Fibroblast of skin of left quadriceps (primary cell): ENCODE measurements at regions not wholly inside any gene's neighbourhood (a gene's known extent, or its start where the extent isn't known, plus 50 kb on each side); places are given as distances from the start of the nearest gene placed in this dataset.

Experiments used
- DNase-seq, 2 experiments: peaks; one replicate each; pipeline ENCODE4 v3.0.0-alpha.2; 2013; ENCODE audit warnings: low read depth in 2 of 2

- no peak for DNase-seq
These were observed 202.3 kb downstream of the KIF21A start for GRCh38 chr12:39240587-39240986.

- DNase-seq = no peak
These were observed 203.1 kb downstream of the KIF21A start for GRCh38 chr12:39239490-39240486.

DNA sequence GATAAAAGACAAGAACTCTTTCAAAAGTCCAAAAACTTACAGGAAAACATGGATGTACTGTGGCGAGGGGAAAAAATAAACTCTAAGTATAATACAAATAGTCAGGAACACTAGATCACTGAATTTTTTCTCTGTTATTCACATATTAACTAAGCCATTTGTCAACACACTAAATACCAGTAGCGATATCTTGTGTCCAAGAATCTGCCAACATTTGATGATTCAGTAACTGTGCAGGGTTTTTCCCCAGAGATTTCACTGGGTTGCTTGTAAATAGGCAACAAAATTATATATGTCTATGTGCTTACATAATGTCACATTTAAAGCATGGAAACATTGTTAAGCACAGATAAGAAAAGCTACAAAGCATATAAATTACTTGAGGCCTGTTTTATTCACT is 205.9 kb downstream of the KIF21A start:
- DNase-seq = no peak

GRCh38 chr12:39235990-39236767 is 206.7 kb downstream of the KIF21A start:
- DNase-seq = no peak

- no peak for DNase-seq
These were observed 212.8 kb downstream of the KIF21A start for GRCh38 chr12:39230086-39230485.

GRCh38 chr12:39227218-39227617 is 215.7 kb downstream of the KIF21A start:
- DNase-seq = no peak

- DNase-seq = no peak
These were observed 217.9 kb downstream of the KIF21A start for GRCh38 chr12:39224971-39225370.

DNA sequence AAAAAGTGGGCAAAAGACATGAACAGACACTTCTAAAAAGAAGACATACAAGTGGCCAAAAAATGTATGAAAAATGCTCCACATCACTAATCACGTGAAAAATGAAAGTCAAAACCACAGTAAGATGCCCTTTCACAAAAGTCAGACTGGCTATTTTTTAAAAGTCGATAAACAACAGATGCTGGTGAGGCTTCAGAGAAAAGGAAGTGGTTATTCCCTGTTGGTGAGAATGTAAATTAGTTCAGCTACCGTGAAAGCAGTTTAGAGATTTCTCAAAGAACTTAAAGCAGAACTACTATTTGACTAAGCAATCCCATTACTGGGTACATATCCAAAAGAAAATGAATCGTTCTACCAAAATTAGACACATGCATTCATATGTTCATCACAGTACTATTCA is 237.0 kb downstream of the KIF21A start:
- DNase-seq = no peak

- DNase-seq = no peak
These were observed 243.6 kb downstream of the KIF21A start for GRCh38 chr12:39199351-39199750.

- DNase-seq = no peak
These were observed 254.2 kb downstream of the KIF21A start for GRCh38 chr12:39188689-39189088.

- no peak for DNase-seq
These were observed 256.2 kb downstream of the KIF21A start for GRCh38 chr12:39186744-39187143.

- DNase-seq = no peak
These were observed 264.1 kb downstream of the KIF21A start for GRCh38 chr12:39178837-39179236.

GRCh38 chr12:39176356-39176755 is 266.6 kb downstream of the KIF21A start:
- no peak for DNase-seq

GRCh38 chr12:39173726-39174125 is 268.3 kb upstream of the CPNE8 start:
- DNase-seq = no peak

DNA sequence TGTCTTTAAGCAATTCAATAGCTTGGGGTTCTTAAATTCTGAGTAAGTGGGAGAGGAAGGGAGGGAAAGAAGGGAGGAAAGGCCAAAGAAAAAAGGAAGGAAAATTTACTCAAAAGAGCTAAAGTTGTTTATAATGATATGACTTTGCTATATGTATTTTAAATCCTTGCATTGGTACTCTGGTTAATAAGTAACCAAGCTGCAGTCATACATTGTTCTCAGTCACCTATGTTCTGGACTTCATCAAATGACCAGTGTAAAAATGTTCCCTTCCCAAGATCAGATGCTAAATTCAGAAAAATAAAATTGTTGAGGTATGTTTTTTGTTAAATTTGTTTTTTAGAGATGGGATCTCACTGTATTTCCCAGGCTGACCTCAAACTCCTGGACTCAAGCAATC is 259.9 kb upstream of the CPNE8 start:
- DNase-seq = no peak

DNA sequence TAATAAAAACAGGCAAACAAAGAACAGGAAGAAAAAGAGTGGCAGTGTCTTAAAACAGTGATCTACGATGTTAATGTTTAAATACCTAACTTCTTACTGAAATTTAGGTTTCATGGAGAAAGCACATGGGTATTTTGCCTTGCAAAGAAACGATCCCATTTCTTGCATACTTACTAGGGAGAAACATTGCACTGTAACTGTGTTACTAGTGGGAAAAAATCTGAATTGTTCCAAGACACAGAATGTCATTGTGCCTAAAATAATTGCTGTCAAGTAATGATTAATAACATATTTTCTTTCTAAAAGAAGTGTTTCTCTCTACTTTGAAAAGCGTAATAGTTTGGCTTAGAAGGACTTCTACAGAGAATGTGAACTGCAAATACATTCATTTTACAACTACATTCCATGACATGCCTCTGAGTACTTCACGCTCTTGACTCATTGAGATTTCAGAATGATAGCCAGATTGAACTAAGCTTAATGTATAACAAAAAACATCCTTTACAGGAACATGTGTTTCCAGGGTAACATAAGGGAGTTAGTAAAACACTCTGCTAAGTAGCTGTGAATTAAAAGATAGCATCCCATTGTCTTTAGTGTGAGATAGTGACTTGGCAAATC is 256.2 kb upstream of the CPNE8 start:
- no peak for DNase-seq

GRCh38 chr12:39157696-39158342 is 252.4 kb upstream of the CPNE8 start:
- DNase-seq = no peak

DNA sequence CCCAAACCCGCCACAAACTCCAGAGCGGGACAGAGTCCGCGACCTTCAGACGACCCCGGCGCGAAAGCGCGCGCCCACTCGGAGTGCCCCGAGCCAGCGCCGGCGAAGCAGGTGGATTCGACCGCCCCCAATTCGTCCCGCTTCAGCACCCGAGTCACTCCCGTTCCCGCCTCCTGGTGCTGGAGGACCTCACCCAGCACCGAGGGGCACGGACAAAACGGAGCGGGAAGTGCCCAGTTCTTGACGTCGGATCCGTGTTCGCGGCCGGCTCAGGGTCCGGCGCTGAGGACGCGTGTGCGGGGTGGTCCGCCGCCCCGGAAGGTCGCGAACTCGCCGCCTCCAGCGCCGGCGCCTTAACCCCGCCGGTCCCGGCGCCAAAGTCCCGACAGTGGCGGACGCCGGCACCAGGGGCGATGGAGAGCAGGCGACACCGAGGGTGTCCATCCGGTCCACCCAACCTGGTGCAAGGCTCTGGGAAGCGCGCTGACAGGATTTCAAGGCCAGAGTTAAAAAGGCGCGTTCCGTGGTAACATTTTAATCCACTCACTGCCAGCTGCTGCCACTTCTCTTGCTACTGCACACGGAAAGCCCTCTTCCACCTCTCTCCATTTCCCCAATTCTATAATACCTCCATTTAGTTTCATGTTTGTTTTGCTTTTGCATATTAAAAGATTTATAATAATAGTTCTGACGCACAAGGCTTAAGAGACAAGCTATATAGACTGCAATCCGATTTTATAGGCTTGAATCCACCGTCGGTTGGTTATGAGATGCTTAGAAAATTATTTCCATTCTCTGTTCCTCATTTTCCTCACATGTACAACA is 240.0 kb upstream of the CPNE8 start:
- DNase-seq = no peak

DNA sequence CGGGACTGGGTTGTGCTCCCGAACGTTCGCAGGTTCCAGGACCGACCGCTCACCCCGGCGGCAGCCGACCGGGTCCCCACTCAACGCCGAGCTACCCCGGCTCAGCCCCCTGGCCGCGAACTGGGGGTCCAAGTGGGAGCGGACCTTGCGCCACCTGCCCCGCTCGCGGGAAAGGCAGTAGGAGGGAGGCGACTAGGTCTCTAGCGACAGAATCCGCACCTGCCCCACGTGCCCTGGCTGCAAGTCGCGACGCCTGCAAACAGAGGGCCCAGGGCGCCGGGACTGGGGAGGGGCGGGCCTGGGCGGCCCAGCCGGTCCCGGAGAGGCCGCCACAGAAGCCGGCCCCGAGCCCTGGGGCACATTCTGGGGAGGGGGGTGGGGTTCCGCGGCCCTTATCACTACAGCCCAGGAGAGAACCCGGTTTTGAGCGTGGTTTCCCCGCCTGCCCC is 239.2 kb upstream of the CPNE8 start:
- no peak for DNase-seq

DNA sequence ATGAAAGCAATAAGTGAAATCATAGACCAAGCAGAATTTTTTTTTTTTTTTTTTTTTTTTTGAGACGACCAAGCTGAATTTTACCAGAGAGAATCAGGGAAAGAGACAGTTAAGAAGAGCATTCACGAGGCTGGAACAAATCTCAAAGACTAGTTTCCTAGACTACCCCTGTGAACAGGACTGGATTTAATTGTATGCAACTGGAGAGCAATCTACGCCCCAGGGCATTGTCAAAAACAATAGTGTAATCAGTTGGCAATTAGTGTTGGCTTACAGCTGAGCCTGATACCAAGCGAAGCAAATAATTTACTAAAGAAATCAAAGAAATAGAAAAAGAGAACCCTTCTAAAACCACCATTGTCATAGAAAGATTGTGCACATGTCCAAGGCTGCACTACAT is 232.9 kb upstream of the CPNE8 start:
- DNase-seq = no peak

DNA sequence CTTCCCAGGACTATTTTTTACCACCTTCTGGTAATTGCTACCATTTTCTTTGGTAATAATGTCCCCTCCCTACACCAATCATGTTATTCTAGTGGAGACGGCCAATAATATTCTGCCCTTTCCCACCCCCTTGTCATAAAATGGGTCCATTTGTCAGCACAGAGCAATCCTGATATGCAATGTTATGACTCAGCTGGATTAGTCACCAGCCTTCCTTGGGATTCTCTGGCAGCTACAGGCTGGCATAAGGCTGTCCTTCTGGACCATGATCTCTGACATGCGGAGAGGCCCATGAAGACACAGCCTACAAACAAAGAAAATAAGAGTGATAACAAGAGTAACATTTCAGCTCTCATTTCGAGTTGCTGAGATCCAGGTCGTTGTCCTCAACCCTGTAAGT is 222.0 kb upstream of the CPNE8 start:
- no peak for DNase-seq
